Activated CD4-positive, alpha-beta T cell treated with anti-CD3 and anti-CD28 coated beads, Interleukin-10, Interleukin-2, amounts not matched to agents 100 ng/mL and 50 ng/mL, durations not matched to agents 16 hours and 8 hours (primary cell): ENCODE measurements at regions not wholly inside any gene's neighbourhood (a gene's known extent, or its start where the extent isn't known, plus 50 kb on each side); places are given as distances from the start of the nearest gene placed in this dataset.

Experiments used
- DNase-seq: peaks from one replicate; pipeline ENCODE4 v3.0.0-alpha.2; 2020

GRCh38 chr4:99712099-99712498 is 54.5 kb upstream of the C4orf54 start:
- DNase-seq: no peak

GRCh38 chr4:99711657-99712056 is 54.0 kb upstream of the C4orf54 start:
- no peak for DNase-seq

DNA sequence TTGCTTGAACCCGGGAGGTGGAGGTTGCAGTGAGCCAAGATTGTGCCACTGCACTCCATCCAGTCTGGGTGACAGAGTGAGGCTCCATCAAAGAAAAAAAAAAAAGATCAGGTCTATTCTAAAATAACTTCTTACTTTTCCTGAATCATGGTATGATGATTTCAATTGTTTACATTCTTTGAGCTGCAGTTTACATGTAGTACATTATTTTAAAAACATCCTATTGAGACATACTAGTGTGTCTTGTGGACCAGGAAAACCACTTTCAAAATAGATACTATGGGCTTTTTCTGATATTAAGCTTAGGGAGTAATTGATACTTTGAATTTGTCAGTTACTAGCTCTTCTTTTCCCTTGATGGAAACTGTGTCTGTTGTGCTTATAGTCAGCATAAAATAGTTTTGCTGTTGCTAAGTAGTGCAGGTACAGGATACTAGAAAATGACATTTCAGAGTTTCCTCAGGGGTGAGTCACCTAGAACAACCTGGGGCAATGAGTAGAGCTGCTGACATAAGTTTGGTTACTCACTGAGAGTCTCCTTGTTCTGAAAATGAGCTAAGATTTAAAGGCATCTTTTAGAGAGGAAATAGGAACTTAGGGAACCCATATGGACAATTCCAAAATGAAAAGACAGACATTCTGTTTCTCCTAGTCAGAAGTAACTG is 53.2 kb upstream of the C4orf54 start:
- DNase-seq: peak; percentile 9

GRCh38 chr4:99710020-99710419 is 52.4 kb upstream of the C4orf54 start:
- DNase-seq: no peak

DNA sequence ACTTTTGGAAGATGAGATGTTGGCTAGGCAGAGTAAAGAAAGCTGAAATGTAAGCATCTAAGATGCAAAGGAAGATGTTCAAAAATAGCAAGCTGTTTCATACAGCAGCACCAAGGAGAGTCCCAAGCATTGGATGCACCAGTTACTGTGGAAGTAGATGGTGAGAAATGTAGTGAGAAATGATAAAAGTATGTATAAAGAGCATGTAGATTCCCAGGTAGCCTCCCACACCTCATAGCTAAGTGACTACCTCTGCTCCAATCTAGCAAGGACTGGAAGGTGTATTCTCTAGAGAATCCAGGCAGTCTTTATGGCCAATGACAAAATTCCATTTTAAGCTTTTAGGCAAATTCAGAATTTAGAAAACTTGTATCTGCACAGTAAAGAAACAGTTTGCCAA is 50.9 kb upstream of the C4orf54 start:
- no peak for DNase-seq
